Activated naive CD4-positive, alpha-beta T cell treated with Interleukin-2 at 50 U/mL for 16 hours (primary cell): ENCODE measurements at regions not wholly inside any gene's neighbourhood (a gene's known extent, or its start where the extent isn't known, plus 50 kb on each side); places are given as distances from the start of the nearest gene placed in this dataset.

Source experiments
- DNase-seq: peaks from one replicate; pipeline ENCODE4 v3.0.0-alpha.2; 2020

- DNase-seq: no peak
Observed at GRCh38 chr10:43884501-43885105, 235.9 kb upstream of the ZNF32 start.

- DNase-seq: no peak
Observed at GRCh38 chr10:43882711-43883110, 234.0 kb upstream of the ZNF32 start.

GRCh38 chr10:43881657-43882056 lies 233.0 kb upstream of the ZNF32 start:
- DNase-seq: no peak

GRCh38 chr10:43880160-43880559 lies 231.5 kb upstream of the ZNF32 start:
- no peak for DNase-seq

- no peak for DNase-seq
Observed at GRCh38 chr10:43879742-43880141, 231.1 kb upstream of the ZNF32 start.

GRCh38 chr10:43879162-43879561 lies 230.5 kb upstream of the ZNF32 start:
- DNase-seq: no peak

GRCh38 chr10:43878386-43878785 lies 229.7 kb upstream of the ZNF32 start:
- no peak for DNase-seq

- DNase-seq: no peak
Observed at GRCh38 chr10:43876976-43877375, 228.3 kb upstream of the ZNF32 start.

GRCh38 chr10:43874984-43875383 lies 226.3 kb upstream of the ZNF32 start:
- no peak for DNase-seq

GRCh38 chr10:43873717-43874116 lies 225.0 kb upstream of the ZNF32 start:
- DNase-seq: no peak

- DNase-seq: no peak
Observed at GRCh38 chr10:43872644-43873043, 224.0 kb upstream of the ZNF32 start.

GRCh38 chr10:43871545-43871944 lies 222.9 kb upstream of the ZNF32 start:
- no peak for DNase-seq

GRCh38 chr10:43870968-43871439 lies 222.3 kb upstream of the ZNF32 start:
- no peak for DNase-seq

- no peak for DNase-seq
Observed at GRCh38 chr10:43869669-43870322, 221.1 kb upstream of the ZNF32 start.

- DNase-seq: no peak
Observed at GRCh38 chr10:43868952-43869351, 220.3 kb upstream of the ZNF32 start.

- no peak for DNase-seq
Observed at GRCh38 chr10:43867667-43868565, 219.2 kb upstream of the ZNF32 start.

GRCh38 chr10:43867113-43867512 lies 218.4 kb upstream of the ZNF32 start:
- DNase-seq: no peak

GRCh38 chr10:43866712-43867111 lies 218.0 kb upstream of the ZNF32 start:
- no peak for DNase-seq

GRCh38 chr10:43865265-43866135 lies 216.8 kb upstream of the ZNF32 start:
- no peak for DNase-seq

- no peak for DNase-seq
Observed at GRCh38 chr10:43864656-43865055, 216.0 kb upstream of the ZNF32 start.

- no peak for DNase-seq
Observed at GRCh38 chr10:43863859-43864591, 215.3 kb upstream of the ZNF32 start.

- DNase-seq: no peak
Observed at GRCh38 chr10:43863270-43863669, 214.6 kb upstream of the ZNF32 start.
